LNCaP clone FGC (cell line): ENCODE measurements at regions not wholly inside any gene's neighbourhood (a gene's known extent, or its start where the extent isn't known, plus 50 kb on each side); places are given as distances from the start of the nearest gene placed in this dataset.

Source experiments
- DNase-seq: peaks from one replicate; pipeline ENCODE4 v3.0.0-alpha.2; 2011; ENCODE audit warnings: low read depth
- H3K4me3 ChIP-seq: 2 replicates; pipeline ENCODE4 v1.5.1; 2011; ENCODE audit warnings: mild to moderate bottlenecking, low read depth, low read length, control low read depth
- CTCF ChIP-seq: IDR thresholded peaks from 2 replicates; pipeline ENCODE4 v1.5.1; 2012; ENCODE audit warnings: mild to moderate bottlenecking; ENCODE audit not compliant: control insufficient read depth, insufficient read depth; ENCODE audit errors: extremely low read depth

- no peak for TF ChIP-seq CTCF
- DNase-seq = no peak
- H3K4me3 ChIP-seq = no peak overlapping the region
These were observed 382.9 kb upstream of the B3GALT2 start for GRCh38 chr1:193569096-193569982.

- DNase-seq = no peak
- no peak overlapping the region for H3K4me3 ChIP-seq
- no peak for TF ChIP-seq CTCF
These were observed 382.1 kb upstream of the B3GALT2 start for GRCh38 chr1:193568512-193568911.

- DNase-seq = no peak
- H3K4me3 ChIP-seq = no peak overlapping the region
- no peak for TF ChIP-seq CTCF
These were observed 381.5 kb upstream of the B3GALT2 start for GRCh38 chr1:193567937-193568336.

GRCh38 chr1:193566735-193567134, 380.3 kb upstream of the B3GALT2 start:
- TF ChIP-seq CTCF = no peak
- DNase-seq = no peak
- H3K4me3 ChIP-seq = no peak overlapping the region

- TF ChIP-seq CTCF = no peak
- DNase-seq = no peak
- no peak overlapping the region for H3K4me3 ChIP-seq
These were observed 379.7 kb upstream of the B3GALT2 start for GRCh38 chr1:193565971-193566577.

GRCh38 chr1:193562121-193562520, 375.7 kb upstream of the B3GALT2 start:
- no peak for DNase-seq
- H3K4me3 ChIP-seq = no peak overlapping the region
- no peak for TF ChIP-seq CTCF

- H3K4me3 ChIP-seq = no peak overlapping the region
- DNase-seq = no peak
- no peak for TF ChIP-seq CTCF
These were observed 372.1 kb upstream of the B3GALT2 start for GRCh38 chr1:193558491-193559028.
